ENCODE measurements at regions not wholly inside any gene's neighbourhood (a gene's known extent, or its start where the extent isn't known, plus 50 kb on each side); places are given as distances from the start of the nearest gene placed in this dataset.

GRCh38 chr12:115387467-115387901 lies 703.5 kb upstream of the TBX3 start:
- no peak for TF ChIP-seq FOXK2 (IDR thresholded peaks at IDR 0.05)
- TF ChIP-seq, protein P1, sequence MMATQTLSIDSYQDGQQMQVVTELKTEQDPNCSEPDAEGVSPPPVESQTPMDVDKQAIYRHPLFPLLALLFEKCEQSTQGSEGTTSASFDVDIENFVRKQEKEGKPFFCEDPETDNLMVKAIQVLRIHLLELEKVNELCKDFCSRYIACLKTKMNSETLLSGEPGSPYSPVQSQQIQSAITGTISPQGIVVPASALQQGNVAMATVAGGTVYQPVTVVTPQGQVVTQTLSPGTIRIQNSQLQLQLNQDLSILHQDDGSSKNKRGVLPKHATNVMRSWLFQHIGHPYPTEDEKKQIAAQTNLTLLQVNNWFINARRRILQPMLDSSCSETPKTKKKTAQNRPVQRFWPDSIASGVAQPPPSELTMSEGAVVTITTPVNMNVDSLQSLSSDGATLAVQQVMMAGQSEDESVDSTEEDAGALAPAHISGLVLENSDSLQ (IDR thresholded peaks at IDR 0.05) = no peak
- TF ChIP-seq SUZ12 (IDR thresholded peaks at IDR 0.05) = no peak
- TF ChIP-seq TARDBP (IDR thresholded peaks at IDR 0.05) = no peak
- no peak for TF ChIP-seq BHLHE40 (IDR thresholded peaks at IDR 0.05; ENCODE audit: borderline replicate concordance)
- no peak for TF ChIP-seq NFRKB (IDR thresholded peaks at IDR 0.05)
- no peak for TF ChIP-seq LEF1 (IDR thresholded peaks at IDR 0.05; ENCODE audit: borderline replicate concordance)
- TF ChIP-seq L3MBTL2 (conservative IDR thresholded peaks at IDR 0.05) = no peak
- no peak for TF ChIP-seq ZNF384 (IDR thresholded peaks at IDR 0.05)
- TF ChIP-seq CTBP1 (IDR thresholded peaks at IDR 0.05; ENCODE audit: borderline replicate concordance) = no peak
